GM12874 (cell line): ENCODE measurements at regions not wholly inside any gene's neighbourhood (a gene's known extent, or its start where the extent isn't known, plus 50 kb on each side); places are given as distances from the start of the nearest gene placed in this dataset.

Experiments
- TF ChIP-seq, protein P1 (sequence below): IDR thresholded peaks from 2 replicates; pipeline ENCODE4 v1.5.1; 2011; ENCODE audit warnings: low read depth, mild to moderate bottlenecking, control low read depth, low read length, moderate library complexity; ENCODE audit not compliant: insufficient read depth

DNA sequence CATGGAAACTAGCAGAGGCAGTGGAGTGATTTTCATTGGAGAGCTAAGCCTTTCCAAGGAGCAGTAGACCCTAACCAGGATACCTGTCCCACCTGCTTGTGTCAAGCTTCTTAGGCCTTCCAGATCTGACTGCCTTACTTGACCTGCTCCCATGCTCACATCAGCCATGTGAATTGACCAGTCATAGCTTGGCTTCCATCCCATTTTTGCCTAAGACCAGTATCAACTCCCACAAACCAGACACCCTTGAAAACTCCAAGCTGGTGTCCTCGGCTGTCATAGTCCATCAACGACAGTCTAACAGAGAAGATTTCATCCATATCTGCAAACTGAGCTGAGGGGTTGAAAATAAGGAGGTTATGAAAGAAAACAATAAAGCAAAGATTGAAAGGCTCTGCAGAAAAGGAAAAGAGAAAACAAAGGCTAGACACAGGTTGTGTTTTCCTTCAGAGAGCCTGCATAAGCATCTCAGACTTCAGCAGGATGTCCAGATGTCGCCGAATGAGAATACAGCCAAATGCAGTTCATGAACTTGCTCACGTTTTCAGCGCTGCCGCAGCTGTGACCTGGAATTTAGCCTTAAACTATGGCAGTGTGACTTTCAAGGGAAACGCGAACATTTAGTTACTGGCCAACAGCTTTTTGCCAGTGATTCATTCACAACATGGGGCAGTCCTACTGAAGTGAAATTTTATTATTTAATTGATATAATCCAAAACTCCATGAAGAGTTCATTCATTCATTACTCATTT, 868.1 kb upstream of the ID2 start:
- TF ChIP-seq, protein P1, sequence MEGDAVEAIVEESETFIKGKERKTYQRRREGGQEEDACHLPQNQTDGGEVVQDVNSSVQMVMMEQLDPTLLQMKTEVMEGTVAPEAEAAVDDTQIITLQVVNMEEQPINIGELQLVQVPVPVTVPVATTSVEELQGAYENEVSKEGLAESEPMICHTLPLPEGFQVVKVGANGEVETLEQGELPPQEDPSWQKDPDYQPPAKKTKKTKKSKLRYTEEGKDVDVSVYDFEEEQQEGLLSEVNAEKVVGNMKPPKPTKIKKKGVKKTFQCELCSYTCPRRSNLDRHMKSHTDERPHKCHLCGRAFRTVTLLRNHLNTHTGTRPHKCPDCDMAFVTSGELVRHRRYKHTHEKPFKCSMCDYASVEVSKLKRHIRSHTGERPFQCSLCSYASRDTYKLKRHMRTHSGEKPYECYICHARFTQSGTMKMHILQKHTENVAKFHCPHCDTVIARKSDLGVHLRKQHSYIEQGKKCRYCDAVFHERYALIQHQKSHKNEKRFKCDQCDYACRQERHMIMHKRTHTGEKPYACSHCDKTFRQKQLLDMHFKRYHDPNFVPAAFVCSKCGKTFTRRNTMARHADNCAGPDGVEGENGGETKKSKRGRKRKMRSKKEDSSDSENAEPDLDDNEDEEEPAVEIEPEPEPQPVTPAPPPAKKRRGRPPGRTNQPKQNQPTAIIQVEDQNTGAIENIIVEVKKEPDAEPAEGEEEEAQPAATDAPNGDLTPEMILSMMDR = no peak

DNA sequence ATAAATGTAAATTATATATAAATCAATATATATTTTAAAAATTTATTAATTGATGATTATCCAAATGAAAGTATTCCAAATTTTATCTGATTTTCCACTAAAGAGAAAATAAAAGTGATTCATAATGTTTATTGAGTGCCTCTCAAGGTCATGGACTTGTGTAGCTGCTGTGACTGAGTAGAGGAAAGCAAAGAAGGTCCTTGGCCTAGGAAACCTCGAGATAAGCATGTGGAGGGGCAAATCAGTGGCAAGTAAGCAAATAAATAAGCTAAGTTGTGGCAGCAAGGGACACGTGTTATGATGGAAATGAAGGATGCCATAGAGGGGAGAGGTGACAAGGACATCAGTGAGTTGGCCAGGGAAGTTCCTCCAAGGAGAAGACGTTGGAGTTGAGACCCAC, 866.1 kb upstream of the ID2 start:
- TF ChIP-seq, protein P1 = no peak

DNA sequence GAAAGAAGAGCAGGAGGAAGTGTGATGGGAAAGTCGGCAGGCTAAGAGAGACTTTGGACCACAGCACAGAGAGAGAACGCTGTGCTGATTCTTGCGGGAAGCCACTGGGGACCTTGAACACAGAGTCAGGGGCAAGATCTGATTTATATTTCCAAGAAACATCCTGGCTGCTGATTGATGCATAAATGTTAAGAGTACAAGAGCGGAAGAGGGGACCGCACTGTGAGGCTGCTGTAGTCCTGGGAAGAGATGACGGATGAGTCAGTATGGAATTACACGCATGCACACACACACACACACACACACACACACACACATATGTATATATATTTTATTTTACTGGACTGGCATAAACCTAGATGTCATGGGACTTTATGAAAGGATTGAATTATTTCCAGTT, 865.6 kb upstream of the ID2 start:
- TF ChIP-seq, protein P1 = no peak

DNA sequence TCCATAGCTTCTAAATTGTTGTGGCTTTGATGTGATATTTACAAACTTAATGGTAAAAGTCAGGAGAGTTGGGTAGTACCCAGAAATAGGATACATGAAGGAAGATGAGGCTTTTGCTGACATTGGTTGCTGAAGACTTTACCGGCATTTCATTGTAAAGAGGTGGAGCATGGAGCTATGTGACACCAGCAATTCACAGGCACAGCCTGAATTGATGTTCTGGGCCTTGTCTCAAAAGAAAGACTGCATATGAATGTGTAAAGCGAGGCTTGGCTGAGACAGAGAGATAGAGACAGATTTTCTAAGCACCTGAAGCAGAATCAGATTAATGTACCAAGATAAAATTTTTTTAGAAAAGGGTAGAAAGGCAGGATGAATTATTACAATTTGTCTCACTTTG, 864.9 kb upstream of the ID2 start:
- TF ChIP-seq, protein P1 = no peak

DNA sequence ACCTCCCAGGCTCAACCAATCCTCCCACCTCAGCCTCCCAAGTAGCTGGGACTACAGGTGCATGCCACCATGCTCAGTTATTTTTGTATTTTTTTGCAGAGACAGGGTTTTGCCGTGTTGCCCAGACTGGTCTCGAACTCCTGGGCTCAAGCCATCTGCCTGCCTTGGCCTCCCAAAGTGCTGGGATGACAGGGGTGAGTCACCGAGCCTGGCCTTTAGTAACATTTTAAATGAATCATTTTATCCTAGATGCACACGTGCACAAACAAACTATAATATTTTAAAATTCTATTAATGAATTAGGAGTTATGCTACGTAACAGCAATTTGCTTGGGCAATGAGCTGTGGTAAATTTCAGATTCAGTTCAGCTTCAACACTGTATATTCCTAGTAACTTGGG, 862.5 kb upstream of the ID2 start:
- TF ChIP-seq, protein P1 = no peak

DNA sequence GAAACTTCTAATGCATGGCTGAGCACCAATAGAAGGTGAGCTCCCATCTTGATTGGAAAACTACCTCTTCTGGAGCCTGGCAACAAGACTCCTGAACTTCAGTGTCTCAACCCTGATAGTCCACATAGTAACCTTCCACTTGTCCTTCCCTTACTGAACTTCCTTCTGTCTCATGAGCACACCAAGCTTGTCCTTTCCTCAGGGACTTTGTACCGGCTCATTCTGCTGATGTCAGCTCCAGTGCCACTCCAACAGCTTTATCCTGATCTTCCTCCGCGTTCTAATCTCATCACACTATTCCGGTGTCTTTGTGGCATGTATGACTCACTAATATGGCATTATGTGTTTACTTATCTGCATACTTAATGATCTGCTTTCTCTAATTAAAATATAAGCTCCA, 862.0 kb upstream of the ID2 start:
- TF ChIP-seq, protein P1 = no peak

DNA sequence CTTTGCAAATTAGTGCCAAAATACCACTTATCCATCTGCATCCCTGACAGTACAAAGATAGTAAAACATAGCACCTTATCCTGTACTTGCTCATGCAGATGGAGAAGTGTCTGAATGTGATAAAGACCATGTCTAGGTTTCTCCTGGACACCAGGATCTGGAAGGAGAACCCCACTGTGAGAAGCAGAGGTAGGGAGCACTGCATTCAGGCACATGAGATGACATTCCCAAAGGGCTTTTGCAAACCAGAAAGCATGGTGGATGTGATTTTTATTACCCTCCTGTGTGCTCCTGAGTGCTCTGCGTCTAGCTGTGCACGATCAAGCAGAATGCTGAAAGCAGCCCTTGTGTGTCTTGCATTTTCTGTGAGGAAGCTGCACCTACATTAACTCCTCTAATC, 857.6 kb upstream of the ID2 start:
- TF ChIP-seq, protein P1 = no peak
